MM.1S (cell line): ENCODE measurements at regions not wholly inside any gene's neighbourhood (a gene's known extent, or its start where the extent isn't known, plus 50 kb on each side); places are given as distances from the start of the nearest gene placed in this dataset.

Experiments used
- CTCF ChIP-seq: fragments of 300-600 bp; sonication (generic); IDR thresholded peaks from 2 replicates; pipeline ENCODE4 v1.5.1; 2016; ENCODE audit warnings: antibody characterized with exemption, low read length, mixed read lengths
- EZH2 ChIP-seq: fragments of 300-600 bp; sonication (generic); optimal IDR thresholded peaks from 2 replicates; pipeline ENCODE3; 2017; ENCODE audit warnings: low read depth, mild to moderate bottlenecking, antibody characterized with exemption, low read length, mixed read lengths
- EZH2phosphoT487 ChIP-seq: fragments of 300-600 bp; sonication (generic); IDR thresholded peaks from 2 replicates; pipeline ENCODE4 v1.6.1; 2018; ENCODE audit warnings: antibody characterized with exemption, low read length

GRCh38 chr7:128164061-128164954, 76.8 kb upstream of the LEP start:
- TF ChIP-seq CTCF: no peak
- TF ChIP-seq EZH2: no peak
- no peak for TF ChIP-seq EZH2phosphoT487
